GM21447 (cell line): ENCODE measurements at regions not wholly inside any gene's neighbourhood (a gene's known extent, or its start where the extent isn't known, plus 50 kb on each side); places are given as distances from the start of the nearest gene placed in this dataset.
"Not testable (repeated sequence)": the region's sequence is repeated elsewhere in the genome, so short reads cannot be mapped to it uniquely, and the experiment has no call there.

Source experiments
- ATAC-seq: cut with Tn5 transposase; IDR thresholded peaks from one replicate; pipeline ENCODE4 v1.9.1; 2021; ENCODE audit not compliant: unreplicated experiment

DNA sequence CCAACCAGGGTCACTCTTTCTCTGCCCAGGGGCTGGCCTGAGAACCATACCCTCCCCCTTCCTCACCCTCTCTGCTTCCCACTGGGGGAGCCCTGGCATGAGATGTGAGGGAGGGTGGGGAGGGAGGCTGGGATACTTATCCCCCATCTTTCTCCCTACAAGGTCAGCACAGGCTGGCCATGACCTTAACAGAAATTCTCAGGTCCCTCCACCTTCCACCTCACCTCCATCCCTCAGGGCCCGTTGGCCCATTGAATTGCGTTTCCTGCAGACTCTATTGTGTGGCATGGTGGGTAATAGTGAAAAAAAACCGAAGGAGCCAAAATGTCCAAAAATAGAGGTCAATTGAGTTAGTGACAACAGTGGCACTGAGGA is 159.5 kb downstream of the OR4M2 start:
- no peak for ATAC-seq

DNA sequence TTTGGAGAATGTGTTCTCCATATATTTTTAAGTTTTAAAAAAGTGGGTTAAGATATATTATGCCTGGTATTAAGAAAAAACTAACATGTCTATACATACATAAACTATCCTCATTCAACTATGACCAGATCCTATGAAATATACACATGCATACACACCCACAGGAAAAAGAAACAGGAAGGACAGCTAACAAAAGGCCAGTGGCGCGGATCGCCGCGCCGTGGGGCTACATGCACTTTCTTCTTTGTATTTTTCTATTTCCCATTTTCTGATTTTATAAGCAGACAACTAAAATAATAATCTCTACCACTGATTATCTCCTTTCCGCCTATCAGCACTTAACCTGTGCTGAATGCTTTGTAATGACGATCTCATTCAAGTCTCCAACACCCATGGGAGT is 160.1 kb downstream of the OR4M2 start:
- no peak for ATAC-seq

DNA sequence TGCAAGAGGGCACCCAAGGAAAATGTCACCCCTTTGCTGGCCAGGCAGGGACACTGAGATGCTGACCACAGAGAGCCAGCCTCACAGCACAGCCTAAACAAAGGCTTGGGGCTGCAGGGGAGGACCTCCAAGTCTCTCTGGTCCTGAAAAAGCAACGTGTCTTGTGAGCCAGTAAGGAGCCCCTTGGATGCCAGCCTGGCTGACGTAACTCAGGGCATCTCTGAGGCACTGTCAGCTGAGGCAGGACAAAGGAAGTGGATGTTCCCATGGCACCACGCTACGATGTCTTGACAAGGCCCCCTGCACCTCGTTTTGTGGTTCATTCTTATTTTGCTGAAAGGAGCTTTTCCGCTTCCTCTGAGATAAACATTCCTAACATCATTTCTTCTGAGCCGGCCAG is 160.7 kb downstream of the OR4M2 start:
- ATAC-seq, result no peak

DNA sequence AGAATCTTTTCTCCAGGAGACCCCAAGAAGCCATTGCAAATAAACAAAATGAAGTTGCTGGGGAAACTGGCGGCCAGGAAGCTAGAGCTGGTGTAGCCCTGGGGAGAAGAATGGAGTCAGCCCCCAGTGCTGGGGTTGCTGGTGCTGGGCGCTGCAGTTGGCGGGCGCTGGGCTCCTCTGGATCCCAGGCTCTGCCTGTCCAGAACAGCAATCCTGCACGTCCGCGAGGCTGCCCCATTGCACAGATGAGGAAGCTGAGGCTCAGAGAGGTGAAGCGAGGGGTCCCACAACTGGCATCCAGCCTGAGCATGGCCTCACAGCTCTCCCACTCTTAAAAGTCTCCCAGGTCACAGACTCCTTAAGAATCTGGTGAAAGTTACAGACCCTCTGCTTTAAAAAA is 161.1 kb downstream of the OR4M2 start:
- no peak for ATAC-seq

DNA sequence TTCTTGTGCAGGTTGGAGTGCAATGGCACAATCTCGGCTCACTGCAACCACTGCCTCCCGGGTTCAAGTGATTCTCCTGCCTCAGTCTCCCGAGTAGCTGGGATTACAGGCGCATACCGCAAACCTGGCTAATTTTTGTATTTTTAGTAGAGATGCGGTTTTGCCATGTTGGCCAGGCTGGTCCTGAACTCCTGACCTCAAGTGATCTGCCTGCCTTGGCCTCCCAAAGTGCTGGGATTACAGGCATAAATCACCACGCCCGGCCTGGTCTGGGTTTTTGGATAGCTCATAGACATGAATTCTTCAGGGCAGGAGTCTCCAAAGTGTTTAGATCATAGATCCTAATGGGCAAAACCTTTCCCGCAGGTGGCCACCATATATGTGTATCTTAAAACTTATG is 162.0 kb downstream of the OR4M2 start:
- ATAC-seq, result not testable (repeated sequence)

DNA sequence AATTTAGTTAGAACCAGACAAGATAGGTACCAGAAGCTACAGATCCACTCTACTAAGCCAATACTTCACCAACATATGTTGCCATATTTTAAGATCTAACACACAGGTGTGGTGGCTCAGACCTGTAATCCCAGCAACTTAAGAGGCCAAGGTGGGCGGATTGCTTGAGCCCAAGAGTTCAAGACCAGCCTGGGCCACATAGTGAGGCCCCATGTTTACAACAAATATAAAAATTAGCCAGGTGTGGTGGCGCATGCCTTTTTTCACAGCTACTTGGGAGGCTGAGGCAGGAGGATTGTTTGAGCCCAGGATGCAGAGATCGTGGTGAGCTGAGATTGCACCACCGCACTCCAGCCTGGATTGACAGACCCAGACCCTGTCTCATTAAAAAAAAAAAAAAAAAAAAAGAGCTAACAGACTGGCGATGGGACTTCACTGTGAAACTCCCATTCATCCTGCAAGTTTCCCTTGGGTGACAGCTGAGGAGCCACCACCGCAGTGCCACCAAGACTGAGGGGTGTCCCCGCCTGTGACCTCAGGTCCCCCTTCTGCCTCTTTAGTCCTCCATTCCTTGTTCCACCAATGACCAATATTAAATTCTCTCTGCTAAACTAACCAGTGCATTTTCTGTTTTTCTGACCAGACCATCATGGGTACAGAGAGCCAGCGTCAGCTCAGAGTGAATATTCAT is 163.3 kb downstream of the OR4M2 start:
- no peak for ATAC-seq

DNA sequence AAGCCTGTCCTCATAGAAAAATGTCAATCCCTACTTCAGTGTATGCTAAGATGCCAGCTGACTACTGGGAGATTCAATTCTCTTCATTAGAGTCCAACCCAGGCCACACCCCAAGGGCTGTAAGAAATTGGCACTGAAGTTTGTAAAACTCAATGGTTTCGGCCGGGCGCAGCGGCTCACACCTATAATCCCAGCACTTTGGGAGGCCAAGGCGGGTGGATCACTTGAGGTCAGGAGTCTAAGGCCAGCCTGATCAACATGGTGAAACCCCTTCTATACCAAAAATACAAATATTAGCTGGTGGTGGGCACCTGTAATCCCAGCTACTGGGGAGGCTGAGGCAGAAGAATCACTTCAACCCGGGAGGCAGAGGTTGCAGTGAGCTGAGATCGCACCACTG is 169.2 kb downstream of the OR4M2 start:
- not testable (repeated sequence) for ATAC-seq

DNA sequence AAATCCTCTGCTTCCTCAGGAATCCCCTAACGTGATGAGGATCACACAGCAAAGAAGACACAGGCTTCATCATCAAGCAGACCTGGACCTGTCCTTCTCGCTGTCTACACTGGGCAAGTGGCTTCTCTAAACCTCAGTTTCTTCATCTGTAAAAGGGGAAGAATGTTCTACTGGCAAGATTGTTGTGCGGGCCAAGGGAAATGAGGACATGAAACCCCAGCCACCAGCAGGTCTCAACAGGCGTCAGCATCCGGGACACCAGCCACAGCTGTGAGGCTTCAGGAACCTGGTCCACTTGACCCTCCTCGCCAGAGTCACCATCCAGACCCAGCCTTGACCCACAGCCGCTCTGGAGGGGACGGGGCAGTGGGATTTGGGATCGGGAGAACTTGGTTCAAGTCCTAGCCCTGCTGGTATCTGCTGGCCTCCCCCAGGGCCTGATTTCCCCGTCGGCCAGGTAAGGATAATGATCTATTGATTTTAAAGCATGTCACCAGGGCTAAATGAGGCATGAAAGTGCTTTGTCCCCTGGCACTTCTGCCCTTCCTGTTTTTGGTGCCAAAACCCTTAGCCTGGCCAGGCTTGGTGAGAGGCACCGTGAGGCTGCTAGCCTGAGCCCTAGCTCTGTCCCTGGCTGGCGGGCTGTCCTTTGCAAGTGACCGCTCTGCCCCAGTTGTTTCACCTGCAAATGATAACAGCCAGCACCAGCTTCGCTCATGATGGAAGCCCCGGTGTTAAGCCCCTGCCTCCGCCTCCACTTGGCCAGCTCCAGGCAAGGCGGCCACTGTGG is 170.4 kb downstream of the OR4M2 start:
- not testable (repeated sequence) for ATAC-seq

DNA sequence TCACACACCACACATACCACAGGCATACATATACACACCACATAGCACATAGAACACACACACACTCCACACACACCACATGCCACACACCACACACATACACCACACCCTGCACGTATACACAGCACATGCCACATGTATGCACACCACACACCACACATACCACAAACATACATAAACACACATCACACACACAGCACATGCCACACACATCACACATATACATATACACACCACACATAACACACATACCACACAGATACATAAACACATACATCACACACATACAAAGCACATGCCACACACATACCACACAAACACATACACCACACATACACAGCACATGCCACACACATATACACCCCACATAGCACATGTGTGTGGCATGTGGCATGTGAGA is 171.1 kb downstream of the OR4M2 start:
- no peak for ATAC-seq

DNA sequence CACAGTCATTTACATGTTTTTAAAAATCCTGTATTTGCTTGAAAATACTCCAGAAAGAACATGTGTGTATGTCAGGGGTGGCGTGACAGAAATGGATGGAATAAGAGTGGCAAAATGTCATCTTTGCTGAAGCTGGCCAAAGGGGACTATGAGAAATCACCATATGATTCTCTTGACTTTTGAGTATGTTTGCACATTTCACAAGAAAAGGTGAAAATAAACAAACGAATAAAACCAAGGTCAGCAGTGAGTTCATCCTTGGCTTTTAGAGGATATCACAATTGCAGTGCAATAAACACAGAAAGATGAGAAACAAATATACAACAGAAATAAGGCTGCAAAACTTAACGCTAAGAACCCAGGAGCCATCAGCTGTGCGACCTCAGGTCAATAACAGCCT is 171.7 kb downstream of the OR4M2 start:
- not testable (repeated sequence) for ATAC-seq

DNA sequence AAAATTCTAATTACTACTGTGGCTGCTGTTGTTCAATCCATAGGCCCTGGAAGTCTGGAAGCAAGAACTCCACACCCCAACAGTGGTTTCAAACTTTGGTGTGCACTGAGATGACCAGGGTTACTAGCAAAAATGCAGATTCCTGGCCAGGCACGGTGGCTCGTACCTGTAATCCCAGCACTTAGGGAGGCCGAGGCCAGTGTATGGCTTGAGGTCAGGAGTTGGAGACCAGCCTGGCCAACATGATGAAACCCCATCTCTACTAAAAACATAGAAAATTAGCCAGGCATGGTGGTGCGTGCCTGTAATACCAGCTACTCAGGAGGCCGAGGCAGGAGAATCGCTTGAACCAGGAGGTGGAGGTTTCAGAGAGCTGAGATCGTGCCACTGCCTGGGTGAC is 172.2 kb downstream of the OR4M2 start:
- ATAC-seq, result not testable (repeated sequence)

DNA sequence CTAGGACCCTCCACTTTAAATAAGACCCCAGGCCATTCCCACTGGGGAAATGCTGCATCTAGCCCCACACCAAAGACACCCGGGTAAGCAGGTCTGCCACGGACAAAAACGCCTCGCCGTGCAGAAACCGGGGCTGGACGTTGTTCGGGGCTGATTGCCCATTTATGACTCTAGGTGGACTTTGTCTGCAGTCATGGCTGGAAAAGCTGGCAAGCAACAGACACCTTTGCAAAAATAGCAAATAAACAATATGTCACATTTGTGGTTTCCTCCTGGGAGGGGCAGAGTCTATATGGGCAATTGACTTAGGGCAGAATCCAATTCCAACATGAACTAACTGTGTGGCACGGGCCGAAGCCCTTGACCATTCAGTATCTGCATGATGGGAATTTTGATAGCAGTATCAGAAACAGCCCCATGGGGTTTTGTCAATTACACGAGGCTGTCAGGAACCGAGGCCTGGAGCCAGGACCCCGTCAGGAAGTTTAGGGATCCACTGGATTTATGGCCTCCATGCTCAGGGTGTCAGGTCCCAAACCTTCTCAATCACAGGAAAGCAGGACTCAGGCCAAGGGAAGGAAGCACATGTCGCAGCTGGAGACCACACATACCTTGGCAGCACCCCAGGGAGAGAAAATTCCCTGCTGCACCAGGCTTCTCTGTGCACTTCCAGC is 172.8 kb downstream of the OR4M2 start:
- ATAC-seq, result not testable (repeated sequence)

DNA sequence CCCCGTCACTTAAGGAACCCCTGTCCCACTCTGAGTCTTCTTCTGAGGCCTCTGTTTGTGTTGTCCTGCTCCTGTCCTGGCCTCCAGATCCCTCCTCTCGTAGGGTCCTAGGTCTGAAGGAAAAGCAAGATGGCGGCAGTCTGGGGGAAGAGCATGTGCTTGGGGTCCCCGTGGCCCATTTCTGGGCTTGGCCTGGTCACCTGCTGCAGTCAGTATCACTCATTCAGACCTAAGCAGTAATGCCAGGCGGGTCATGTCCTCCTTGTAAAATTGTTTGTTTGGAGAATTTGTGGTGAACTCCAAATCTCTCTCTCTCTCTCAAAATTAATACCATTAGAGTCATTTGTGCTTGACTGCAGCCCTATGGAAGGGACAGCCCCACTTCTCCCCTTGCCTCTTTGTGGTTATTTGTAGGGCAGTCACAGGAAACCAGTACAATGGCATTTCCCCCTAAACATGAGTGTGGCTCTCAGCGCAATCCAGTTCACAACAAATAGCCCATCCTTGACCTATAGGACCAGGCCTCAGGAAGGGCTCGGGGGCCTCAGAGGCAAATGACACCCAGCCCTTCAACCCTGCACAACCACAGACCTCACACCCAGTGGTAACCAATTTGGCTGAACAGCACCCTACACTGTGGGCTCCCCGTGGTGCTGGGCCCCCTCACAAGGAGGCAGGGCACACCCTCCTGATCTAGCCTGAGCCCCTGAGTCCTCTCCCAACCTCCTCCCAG is 173.5 kb downstream of the OR4M2 start:
- peak; percentile 84 for ATAC-seq

DNA sequence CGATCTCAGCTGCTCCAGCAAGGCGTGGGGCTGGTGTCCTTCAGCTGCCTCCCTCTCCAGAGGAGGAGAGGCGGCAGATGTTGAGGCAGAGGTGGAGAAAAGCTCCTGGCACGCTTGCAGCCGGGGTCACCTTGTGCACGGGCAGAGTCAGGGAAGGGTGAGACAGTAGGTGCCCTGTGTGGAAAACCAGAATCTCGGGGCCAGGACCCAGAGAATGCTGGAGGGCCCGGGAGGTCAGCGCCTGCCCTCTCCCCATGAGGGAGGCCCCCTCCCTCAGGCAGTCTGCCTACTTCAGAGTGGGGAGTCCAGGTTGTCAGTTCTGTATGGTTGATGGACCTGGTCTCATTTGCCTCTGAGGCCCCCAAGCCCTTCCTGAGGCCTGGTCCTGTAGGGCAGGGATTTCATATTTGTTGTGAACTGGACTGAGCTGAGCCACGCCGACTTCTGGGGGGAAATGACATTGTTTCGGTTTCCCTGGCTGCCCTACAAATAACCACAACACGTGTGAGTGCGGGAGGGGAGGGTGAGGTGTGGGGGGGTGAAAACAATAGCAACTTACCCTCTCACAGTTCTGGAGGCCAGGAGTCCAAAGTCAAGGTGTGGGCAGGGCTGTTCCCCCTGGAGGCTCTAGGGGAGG is 174.2 kb downstream of the OR4M2 start:
- ATAC-seq, result peak; percentile 52

DNA sequence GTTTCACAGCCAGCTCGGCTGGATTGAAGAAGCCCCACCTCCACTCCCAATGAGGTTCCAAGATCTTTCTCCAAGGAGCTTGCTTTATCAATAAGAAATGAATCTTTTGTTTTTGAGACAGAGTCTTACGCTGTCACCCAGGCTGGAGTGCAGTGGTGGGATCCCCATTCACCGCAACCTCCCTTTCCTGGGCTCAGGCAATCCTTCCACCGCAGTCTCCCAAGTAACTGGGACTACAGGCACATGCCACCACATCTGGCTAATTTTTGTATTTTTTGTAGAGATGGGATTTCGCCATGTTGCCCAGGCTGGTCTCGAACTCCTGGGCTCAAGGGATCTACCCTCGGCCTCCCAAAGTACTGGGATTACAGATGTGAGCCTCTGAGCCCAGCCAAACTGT is 175.3 kb downstream of the OR4M2 start:
- not testable (repeated sequence) for ATAC-seq

DNA sequence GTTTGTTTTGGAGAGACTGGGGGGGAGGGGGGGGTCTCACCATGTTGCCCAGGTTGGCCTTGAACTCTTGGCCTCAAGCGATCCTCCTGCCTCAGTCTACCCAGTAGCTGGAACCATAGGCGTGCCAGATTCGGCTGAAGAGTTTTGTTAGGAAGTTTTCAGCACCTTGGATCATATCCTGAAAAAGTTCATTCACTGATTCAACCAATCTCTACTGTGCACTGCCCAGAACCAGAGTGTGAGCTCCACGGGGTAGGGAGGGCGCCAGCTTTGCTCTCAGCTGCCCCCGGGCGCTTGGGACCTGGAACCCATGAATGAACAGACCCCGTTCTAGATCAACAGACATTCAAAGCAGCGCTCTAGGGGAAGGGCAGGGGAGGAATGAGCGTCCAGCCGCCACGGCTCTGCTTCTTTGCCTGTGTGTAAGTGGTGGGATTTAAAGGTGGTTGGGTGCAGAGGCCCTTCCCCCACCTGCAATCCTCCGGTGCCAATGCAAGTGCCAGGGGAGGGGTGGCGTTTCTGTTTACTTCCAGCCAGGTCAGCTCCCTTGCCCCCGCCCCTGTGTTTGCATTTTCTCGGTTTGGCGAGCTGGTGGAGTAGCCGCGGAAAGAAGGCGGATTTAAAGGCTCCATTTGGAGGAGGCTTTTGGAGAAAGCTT is 176.2 kb downstream of the OR4M2 start:
- not testable (repeated sequence) for ATAC-seq

DNA sequence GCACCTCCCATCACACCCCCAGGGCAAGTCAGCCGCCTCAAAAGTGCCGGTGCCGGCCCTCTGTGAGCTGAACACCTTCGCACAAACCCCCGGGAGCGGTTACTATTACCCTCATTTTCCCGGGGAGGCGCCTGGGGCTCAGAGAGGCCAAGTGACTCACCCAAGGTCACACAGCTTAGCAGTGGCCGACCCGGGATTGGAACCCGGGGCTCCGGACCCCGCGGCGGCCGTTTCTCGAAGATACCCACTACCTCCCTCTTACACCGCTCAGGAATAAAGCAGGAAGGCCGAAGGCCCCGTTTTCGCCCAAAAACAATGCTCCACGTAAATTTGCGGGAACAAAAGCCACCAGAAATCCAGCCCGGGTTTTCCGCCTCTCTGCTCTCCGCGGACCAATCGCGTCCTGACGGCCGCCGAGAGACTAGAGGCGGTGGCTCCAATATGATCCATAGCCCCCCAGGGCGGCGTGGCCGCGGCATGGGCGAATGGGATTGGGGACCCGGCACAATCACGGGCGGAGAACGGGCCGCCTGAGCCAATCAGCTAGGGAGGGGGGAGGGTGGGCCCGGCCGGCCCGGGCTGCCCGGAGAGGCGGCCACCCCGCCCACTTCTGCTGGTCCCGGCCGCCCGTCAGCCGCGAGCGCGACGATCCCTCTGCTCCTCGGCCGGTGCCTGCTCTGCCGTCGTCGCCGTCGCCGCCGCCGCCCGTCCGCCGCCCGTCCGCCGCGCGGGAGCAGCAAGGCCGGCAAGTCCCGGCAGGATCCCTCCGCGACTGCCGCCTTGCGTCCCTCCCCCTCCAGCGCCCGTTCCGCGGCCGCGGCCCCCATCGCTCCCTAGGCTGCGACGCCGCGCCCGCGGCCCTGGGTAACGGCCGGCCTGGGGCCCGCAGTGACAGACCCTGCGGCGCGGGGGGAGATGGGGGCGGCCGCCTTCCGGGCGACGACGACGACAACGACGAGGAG is 177.0 kb downstream of the OR4M2 start:
- no peak for ATAC-seq

DNA sequence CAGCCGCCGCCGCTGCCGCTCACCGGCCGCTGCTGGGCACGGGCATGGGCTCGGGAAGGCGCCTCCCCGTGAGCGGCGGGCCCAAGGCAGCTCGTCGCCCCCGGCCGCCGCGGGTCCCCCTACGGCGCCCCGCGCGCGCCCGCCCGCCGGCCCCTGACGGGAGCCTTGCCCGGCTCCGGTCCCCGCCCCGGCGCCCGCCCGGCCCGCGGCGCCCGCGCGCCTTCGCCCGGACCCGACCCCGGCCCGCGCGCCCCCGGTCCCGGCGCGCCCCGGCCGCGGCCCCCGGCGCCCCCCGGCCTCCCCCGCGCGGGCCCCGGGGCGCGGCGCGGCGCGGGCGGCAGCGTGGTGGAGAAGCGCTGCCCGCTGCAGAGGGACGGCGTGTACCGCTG is 177.7 kb downstream of the OR4M2 start:
- ATAC-seq, result no peak
